HepG2 (cell line): ENCODE measurements at regions not wholly inside any gene's neighbourhood (a gene's known extent, or its start where the extent isn't known, plus 50 kb on each side); places are given as distances from the start of the nearest gene placed in this dataset.

Source experiments
- ATAC-seq: fragments of 200-7000 bp; cut with Tn5 transposase; 3 replicates; pipeline ENCODE4 v1.9.1; 2020; ENCODE audit warnings: mild to moderate bottlenecking, moderate library complexity
- BruUV-seq: library from RNA; stranded (reverse); fragments of 400-500 nt; replicated peaks from 2 replicates; lab custom pipeline; 2021; lab: Mats Ljungman, UMichigan
- CTCF ChIA-PET: fragments of 300-600 bp; formaldehyde crosslinking; extraction: SDS; loops from one replicate; lab custom pipeline; 2021; ENCODE audit warnings: low total read pairs, inconsistent platforms, low intra/inter-chr PET ratio; lab: Yijun Ruan, JAX
- POLR2A ChIA-PET: fragments of 350-600 bp; sonication (Branson Sonifier 250); formaldehyde crosslinking; loops from one replicate; lab custom pipeline; 2020; ENCODE audit warnings: antibody characterized with exemption, inconsistent platforms; lab: Yijun Ruan, JAX
- DNase-seq: peaks from one replicate; pipeline ENCODE4 v3.0.0-alpha.2; 2015; ENCODE audit warnings: low spot score
- FAIRE-seq: peaks from 3 replicates; lab custom pipeline; 2011; peaks lifted over from hg19 to GRCh38; lab: Jason Lieb, UNC
- H2AFZ ChIP-seq: one replicate; pipeline ENCODE4 v1.6.1; 2011; ENCODE audit warnings: low read length, inconsistent platforms
- H3K27ac ChIP-seq: fragments of 300-600 bp; 3 replicates; pipeline ENCODE4 v1.8.0; 2011; ENCODE audit warnings: mixed run types, mild to moderate bottlenecking, mixed read lengths, low read length, inconsistent platforms; ENCODE audit not compliant: insufficient read depth; ENCODE audit errors: extremely low read length
- H3K27me3 ChIP-seq, 2 experiments: fragments of 200-600 bp in 1 of 2; 2 replicates in 1 of 2; 3 replicates in 1 of 2; pipeline versions ENCODE4 v1.6.0 to v1.8.0; 2011; ENCODE audit warnings: low read length in 2 of 2, mild to moderate bottlenecking in 2 of 2, moderate library complexity in 2 of 2, inconsistent platforms in 1 of 2; ENCODE audit not compliant: insufficient read depth in 2 of 2, control insufficient read depth in 1 of 2
- H3K36me3 ChIP-seq, 2 experiments: fragments of 200-600 bp in 1 of 2; replicated peaks in 1 of 2; 2 replicates in 1 of 2; 3 replicates in 1 of 2; pipeline versions ENCODE4 v1.5.1 to v1.8.0; 2011; ENCODE audit warnings: low read length in 2 of 2, inconsistent platforms in 1 of 2; ENCODE audit not compliant: insufficient read depth in 2 of 2, control insufficient read depth in 1 of 2
- H3K4me1 ChIP-seq: 2 replicates; pipeline ENCODE4 v1.5.1; 2012; ENCODE audit warnings: low read length, inconsistent platforms; ENCODE audit not compliant: insufficient read depth
- H3K4me2 ChIP-seq: 2 replicates; pipeline ENCODE4 v1.6.0; 2011; ENCODE audit warnings: low read depth, low read length, inconsistent platforms
- H3K4me3 ChIP-seq, 3 experiments: fragments of 200-600 bp in 1 of 3; sonication (generic), shearing (Covaris generic) in 1 of 3; replicated peaks in 1 of 3; 2 replicates each; pipeline ENCODE4 v1.5.1; 2011 to 2016; ENCODE audit warnings: low read length in 3 of 3, inconsistent platforms in 2 of 3, low read depth in 2 of 3, mild to moderate bottlenecking in 2 of 3, control low read depth in 1 of 3, mixed read lengths in 1 of 3; ENCODE audit not compliant: insufficient read depth in 1 of 3
- H3K79me2 ChIP-seq: one replicate; pipeline ENCODE4 v1.6.1; 2011; ENCODE audit warnings: low read length, inconsistent platforms; ENCODE audit not compliant: insufficient read depth
- H3K9ac ChIP-seq: 2 replicates; pipeline ENCODE4 v1.6.0; 2011; ENCODE audit warnings: mild to moderate bottlenecking, low read depth, low read length, inconsistent platforms; ENCODE audit not compliant: insufficient read depth
- H3K9me3 ChIP-seq: 2 replicates; pipeline ENCODE4 v1.5.1; 2012; ENCODE audit warnings: mild to moderate bottlenecking, low read length
- H4K20me1 ChIP-seq: 2 replicates; pipeline ENCODE4 v1.6.0; 2011; ENCODE audit warnings: inconsistent platforms, mild to moderate bottlenecking, low read length, moderate library complexity; ENCODE audit not compliant: insufficient read depth
- CCAR2 ChIP-seq: fragments of 200-400 bp; formaldehyde crosslinking; optimal IDR thresholded peaks from 2 replicates; pipeline ENCODE3; 2018; ENCODE audit warnings: low read depth, mild to moderate bottlenecking, low read length, moderate library complexity
- CENPBD1 ChIP-seq: sonication (generic); formaldehyde crosslinking; IDR thresholded peaks from 2 replicates; pipeline ENCODE4 v1.8.0; 2022; ENCODE audit warnings: missing genetic modification reagents, low read depth, mild to moderate bottlenecking, borderline replicate concordance
- MAFF ChIP-seq: IDR thresholded peaks from 2 replicates; pipeline ENCODE4 v1.6.1; 2011; ENCODE audit warnings: low read depth, low read length, improper control_type of control experiment
- MAFK ChIP-seq, 2 experiments: IDR thresholded peaks in 1 of 2; conservative IDR thresholded peaks in 1 of 2; 2 replicates each; pipeline ENCODE4 v1.6.1; 2011; ENCODE audit warnings: improper control_type of control experiment in 2 of 2, low read length in 2 of 2
- PHF5A ChIP-seq: IDR thresholded peaks from one replicate; pipeline ENCODE4 v1.6.1; 2018; ENCODE audit warnings: low read depth, missing genetic modification reagents; ENCODE audit not compliant: unreplicated experiment
- PLRG1 ChIP-seq: fragments of 450-650 bp; conservative IDR thresholded peaks from 2 replicates; pipeline ENCODE4 v1.6.1; 2016
- PRDM10 ChIP-seq: sonication (generic); formaldehyde crosslinking; IDR thresholded peaks from 2 replicates; pipeline ENCODE4 v1.4.0; 2020; ENCODE audit warnings: low read depth, missing genetic modification reagents
- ZKSCAN1 ChIP-seq: fragments of 150-350 bp; IDR thresholded peaks from 2 replicates; pipeline ENCODE4 v1.6.1; 2014; ENCODE audit warnings: low read length
- ZNF432 ChIP-seq: sonication (generic); formaldehyde crosslinking; IDR thresholded peaks from 2 replicates; pipeline ENCODE4 v1.5.0; 2020; ENCODE audit warnings: missing genetic modification reagents, mild to moderate bottlenecking, borderline replicate concordance
- ZNF513 ChIP-seq: sonication (generic); formaldehyde crosslinking; conservative IDR thresholded peaks from 2 replicates; pipeline ENCODE4 v1.5.0; 2020; ENCODE audit warnings: missing genetic modification reagents
- ZNF530 ChIP-seq: sonication (generic); formaldehyde crosslinking; IDR thresholded peaks from 2 replicates; pipeline ENCODE4 v1.5.0; 2020; ENCODE audit warnings: low read depth, mild to moderate bottlenecking, missing genetic modification reagents
- ZNF557 ChIP-seq: sonication (generic); formaldehyde crosslinking; IDR thresholded peaks from 2 replicates; pipeline ENCODE4 v1.4.0; 2020; ENCODE audit warnings: missing genetic modification reagents
- ZNF7 ChIP-seq: IDR thresholded peaks from 2 replicates; pipeline ENCODE4 v1.6.1; 2016; ENCODE audit warnings: missing biosample characterization, missing genetic modification reagents
- ZNF747 ChIP-seq: sonication (generic); formaldehyde crosslinking; IDR thresholded peaks from 2 replicates; pipeline ENCODE4 v1.8.1; 2023; ENCODE audit warnings: missing genetic modification reagents, mild to moderate bottlenecking, borderline replicate concordance
- ZNF777 ChIP-seq: sonication (generic); formaldehyde crosslinking; IDR thresholded peaks from 2 replicates; pipeline ENCODE4 v1.4.0; 2020; ENCODE audit warnings: missing genetic modification reagents
- WGBS: methylation state at CpG from one replicate; pipeline ENCODE4 v1.1.6; 2017; ENCODE audit warnings: low lambda C conversion rate; 5-methylcytosine and 5-hydroxymethylcytosine counted together
- in situ Hi-C: cut with HindIII; loops from 2 replicates; pipeline ENCODE4 v1.10.0; 2017; ENCODE audit warnings: low pct_unique_long_range_greater_than_20kb; ENCODE audit not compliant: extremely low pct_ligation_motif_present
- intact Hi-C: fragments of 100-400 bp; cut with micrococcal nuclease; formaldehyde crosslinking; loops from one replicate; pipeline ENCODE4 v1.10.0; 2022; ENCODE audit not compliant: unreplicated experiment

- no peak for DNase-seq
Observed at GRCh38 chr12:69130064-69130463, 109.3 kb upstream of the CPSF6 start.

GRCh38 chr12:69131077-69131476 is 108.3 kb upstream of the CPSF6 start:
- H3K9me3 ChIP-seq: no peaks in the 10 kb centered on the region
- in situ Hi-C loops: no loop called here
- ATAC-seq (no peak), FAIRE-seq (no peak), DNase-seq (no peak)
- no peaks in the 10 kb centered on the region for H4K20me1 ChIP-seq
- H3K9ac ChIP-seq: no peak overlapping the region
- H3K4me1 ChIP-seq: no peaks in the 10 kb centered on the region
- intact Hi-C loops: no loop called here
- H3K4me2 ChIP-seq: no peak overlapping the region
- no peaks in the 10 kb centered on the region for H3K79me2 ChIP-seq
- H2AFZ ChIP-seq: no peak overlapping the region
- BruUV-seq: no TSS peak
- ChIA-PET CTCF (no interaction called here), POLR2A (no interaction called here)
- no peaks in the 10 kb centered on the region for H3K36me3 ChIP-seq
- WGBS: 0% methylated on average over 1 of the region's 1 CpG
- no peaks in the 10 kb centered on the region; a peak in 1 of 5 replicates for H3K27me3 ChIP-seq
- H3K4me3 ChIP-seq: no peak overlapping the region
- no peak overlapping the region for H3K27ac ChIP-seq
- TF ChIP-seq ZNF432 (CRISPR knock-in tag) (no peak), ZNF530 (CRISPR knock-in tag) (no peak), PRDM10 (CRISPR knock-in tag) (no peak), PLRG1 (no peak), ZNF747 (CRISPR knock-in tag) (no peak), ZNF513 (no peak), CCAR2 (no peak), ZNF557 (CRISPR knock-in tag) (no peak), ZNF7 (no peak), ZNF777 (CRISPR knock-in tag) (no peak), CENPBD1 (CRISPR knock-in tag) (no peak), ZKSCAN1 (no peak)

More at GRCh38 chr12:69130064-69130463, 109.3 kb upstream of the CPSF6 start:
- Histone ChIP-seq H3K4me1 (no peaks in the 10 kb centered on the region), H3K79me2 (no peaks in the 10 kb centered on the region), H3K4me2 (no peak overlapping the region), H3K36me3 (no peaks in the 10 kb centered on the region), H3K9ac (no peak overlapping the region), H2AFZ (no peak overlapping the region), H3K4me3 (no peak overlapping the region), H3K9me3 (no peaks in the 10 kb centered on the region), H3K27ac (no peak overlapping the region), H4K20me1 (no peaks in the 10 kb centered on the region), H3K27me3 (no peaks in the 10 kb centered on the region; a peak in 1 of 5 replicates)
- FAIRE-seq (no peak), ATAC-seq (no peak)
- TF ChIP-seq MAFF: peak; percentile 59; the same call in 1 of the 2 replicates
- TF ChIP-seq PHF5A (CRISPR knock-in tag): no peak
- TF ChIP-seq MAFK (conservative IDR thresholded peaks at IDR 0.05 in 1 of 2, IDR thresholded peaks at IDR 0.05 in 1 of 2; ENCODE audit: low read length in 2 of 2): peak; percentile 46 to 68; a peak in 3 of 4 replicates
- CTCF ChIA-PET: no interaction called here
- in situ Hi-C loops: no loop called here
- intact Hi-C loops: no loop called here
- no TSS peak for BruUV-seq
- POLR2A ChIA-PET: no interaction called here
